GM12878 (cell line): ENCODE measurements at regions not wholly inside any gene's neighbourhood (a gene's known extent, or its start where the extent isn't known, plus 50 kb on each side); places are given as distances from the start of the nearest gene placed in this dataset.

Experiments used
- ATAC-seq: fragments of 200-7000 bp; cut with Tn5 transposase; 3 replicates; pipeline ENCODE4 v1.9.1; 2020; ENCODE audit warnings: mild to moderate bottlenecking, moderate library complexity
- BruUV-seq: library from RNA; stranded (reverse); fragments of 400-500 nt; replicated peaks from 2 replicates; lab custom pipeline; 2021; lab: Mats Ljungman, UMichigan
- CTCF ChIA-PET: fragments of 300-600 bp; sonication (Branson Sonifier 250); formaldehyde crosslinking; extraction: SDS; loops from one replicate; lab custom pipeline; 2021; ENCODE audit warnings: inconsistent platforms; lab: Yijun Ruan, JAX
- POLR2A ChIA-PET: fragments of 350-600 bp; formaldehyde crosslinking; extraction: SDS; loops from one replicate; lab custom pipeline; 2021; ENCODE audit warnings: inconsistent platforms; lab: Charles Lee
- RAD21 ChIA-PET: fragments of 300-600 bp; sonication (Branson Sonifier 250); formaldehyde crosslinking; loops from one replicate; lab custom pipeline; 2023; ENCODE audit warnings: antibody characterized with exemption; ENCODE audit not compliant: unreplicated experiment; lab: Charles Lee
- SMC1A ChIA-PET: fragments of 300-600 bp; sonication (Branson Sonifier 250); formaldehyde crosslinking; loops from one replicate; lab custom pipeline; 2023; ENCODE audit not compliant: unreplicated experiment, uncharacterized antibody; lab: Charles Lee
- DNase-seq: peaks from one replicate; pipeline ENCODE4 v3.0.0-alpha.2; 2011; ENCODE audit warnings: low read depth, low spot score
- FAIRE-seq: peaks from 3 replicates; lab custom pipeline; 2011; peaks lifted over from hg19 to GRCh38; lab: Jason Lieb, UNC
- H2AFZ ChIP-seq: 2 replicates; pipeline ENCODE4 v1.6.0; 2011; ENCODE audit warnings: low read depth, low read length, control low read depth; ENCODE audit not compliant: control insufficient read depth
- H3K27ac ChIP-seq: 2 replicates; pipeline ENCODE4 v1.5.1; 2011; ENCODE audit warnings: control low read depth; ENCODE audit not compliant: control insufficient read depth, insufficient read depth
- H3K27me3 ChIP-seq, 2 experiments: replicated peaks in 1 of 2; 2 replicates each; pipeline versions ENCODE4 v1.6.0 to v1.6.1; 2011; ENCODE audit warnings: low read length in 1 of 2; ENCODE audit not compliant: control insufficient read depth in 2 of 2, insufficient read depth in 2 of 2
- H3K36me3 ChIP-seq, 2 experiments: 2 replicates each; pipeline ENCODE4 v1.5.1; 2011; ENCODE audit warnings: low read length in 1 of 2; ENCODE audit not compliant: control insufficient read depth in 2 of 2, insufficient read depth in 2 of 2
- H3K4me1 ChIP-seq: 2 replicates; pipeline ENCODE4 v1.6.1; 2011; ENCODE audit warnings: mild to moderate bottlenecking, low read length, moderate library complexity, mixed read lengths; ENCODE audit not compliant: control insufficient read depth, insufficient read depth
- H3K4me2 ChIP-seq: 2 replicates; pipeline ENCODE4 v1.6.0; 2011; ENCODE audit warnings: control low read depth; ENCODE audit not compliant: control insufficient read depth, insufficient read depth
- H3K4me3 ChIP-seq: fragments of 200-600 bp; sonication (generic); 2 replicates; pipeline ENCODE4 v1.5.1; 2016
- H3K79me2 ChIP-seq: 2 replicates; pipeline ENCODE4 v1.6.0; 2011; ENCODE audit warnings: low read length; ENCODE audit not compliant: control insufficient read depth, insufficient read depth
- H3K9ac ChIP-seq: 2 replicates; pipeline ENCODE4 v1.8.0; 2011; ENCODE audit warnings: low read length, control low read depth, mixed read lengths; ENCODE audit not compliant: control insufficient read depth, insufficient read depth
- H3K9me3 ChIP-seq: replicated peaks from 3 replicates; pipeline ENCODE4 v1.5.1; 2011; ENCODE audit warnings: mild to moderate bottlenecking, low read length; ENCODE audit not compliant: control insufficient read depth, insufficient read depth
- H4K20me1 ChIP-seq: 2 replicates; pipeline ENCODE4 v1.6.0; 2011; ENCODE audit not compliant: control insufficient read depth, insufficient read depth
- CBX5 ChIP-seq: sonication (generic); IDR thresholded peaks from 2 replicates; pipeline ENCODE4 v1.6.1; 2016; ENCODE audit warnings: low read depth, moderate library complexity, mild to moderate bottlenecking, inconsistent platforms
- CHD1 ChIP-seq: IDR thresholded peaks from 2 replicates; pipeline ENCODE4 v1.6.1; 2012; ENCODE audit warnings: low read depth, low read length, improper control_type of control experiment
- EED ChIP-seq: sonication (generic); IDR thresholded peaks from 2 replicates; pipeline ENCODE4 v1.6.1; 2016; ENCODE audit warnings: antibody characterized with exemption, low read depth
- IRF4 ChIP-seq: IDR thresholded peaks from 2 replicates; pipeline ENCODE4 v1.6.1; 2011; ENCODE audit warnings: low read depth, low read length
- JUNB ChIP-seq: IDR thresholded peaks from 2 replicates; pipeline ENCODE4 v1.6.1; 2016; ENCODE audit warnings: antibody characterized with exemption, mild to moderate bottlenecking
- NFYB ChIP-seq: IDR thresholded peaks from 2 replicates; pipeline ENCODE4 v1.6.1; 2011; ENCODE audit warnings: low read depth, mild to moderate bottlenecking, low read length, improper control_type of control experiment, moderate library complexity; ENCODE audit not compliant: insufficient read depth
- PAX8 ChIP-seq: fragments of 450-650 bp; IDR thresholded peaks from 2 replicates; pipeline ENCODE4 v1.6.1; 2017; ENCODE audit warnings: mild to moderate bottlenecking, moderate library complexity
- POLR2AphosphoS2 ChIP-seq: IDR thresholded peaks from 2 replicates; pipeline ENCODE4 v1.6.1; 2011; ENCODE audit warnings: low read depth, mild to moderate bottlenecking, low read length, improper control_type of control experiment, moderate library complexity
- WGBS: methylation state at CpG from one replicate; pipeline ENCODE4 v1.1.6; 2016; ENCODE audit warnings: low lambda C conversion rate; ENCODE audit not compliant: insufficient replicate concordance, insufficient coverage; ENCODE audit errors: missing lambda C conversion rate; 5-methylcytosine and 5-hydroxymethylcytosine counted together
- in situ Hi-C: fragments of 300-500 bp; cut with MboI; formaldehyde crosslinking; loops from 9 replicates; pipeline ENCODE4 v1.14.3; 2018; ENCODE audit warnings: mixed read lengths
- intact Hi-C: fragments of 100-400 bp; cut with micrococcal nuclease; formaldehyde crosslinking; loops from one replicate; pipeline ENCODE4 v1.14.2; 2022; ENCODE audit not compliant: unreplicated experiment
- TF ChIP-seq, protein P1 (sequence below): fragments of 450-650 bp; IDR thresholded peaks from 2 replicates; pipeline ENCODE4 v1.6.1; 2017; ENCODE audit warnings: mild to moderate bottlenecking, moderate library complexity
- TF ChIP-seq, protein P2 (sequence below): fragments of 150-350 bp; IDR thresholded peaks from 2 replicates; pipeline ENCODE4 v1.6.1; 2014; ENCODE audit warnings: mild to moderate bottlenecking, low read depth, low read length
- TF ChIP-seq, protein P3 (sequence below): IDR thresholded peaks from 2 replicates; pipeline ENCODE4 v1.6.1; 2011; ENCODE audit warnings: borderline replicate concordance, low read depth, mild to moderate bottlenecking, moderate library complexity, mixed read lengths, low read length; ENCODE audit not compliant: insufficient read depth; ENCODE audit errors: extremely low read length

DNA sequence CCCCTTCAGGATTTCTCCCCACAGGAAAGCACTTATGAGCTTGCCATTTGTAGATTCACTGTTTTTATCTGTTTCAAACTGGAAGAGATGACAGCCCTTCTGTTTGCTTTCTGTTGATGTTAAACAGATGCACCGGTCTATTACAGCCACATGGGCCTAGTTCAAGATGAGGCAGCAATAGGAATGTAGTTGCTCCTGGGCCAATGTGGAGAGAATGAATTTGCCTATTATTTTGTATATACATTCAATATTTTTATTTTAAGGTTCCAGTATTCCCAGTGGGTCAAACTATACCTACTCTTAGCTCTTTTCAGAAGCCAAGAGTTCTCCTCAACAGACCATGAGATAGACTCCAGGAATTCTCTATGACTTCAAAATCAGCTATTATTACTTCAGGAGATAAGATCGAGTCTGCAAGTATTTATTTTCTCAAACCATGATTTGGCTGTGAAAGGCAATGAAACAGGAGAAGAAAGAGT, 461.6 kb downstream of the RASEF start:
- in situ Hi-C loops: no loop called here
- ATAC-seq: no peak
- intact Hi-C loops: no loop called here
- CTCF ChIA-PET: interaction anchor here (0.6 kb wide), 2 partner anchors 50 to 705 kb away, joined by 3 read pairs; no protein-coding TSS in a partner anchor
- Histone ChIP-seq H3K9me3 (no peaks in the 10 kb centered on the region), H2AFZ (no peak overlapping the region), H3K9ac (no peak overlapping the region), H3K4me2 (no peak overlapping the region), H3K4me1 (no peaks in the 10 kb centered on the region), H3K4me3 (no peak overlapping the region), H4K20me1 (no peaks in the 10 kb centered on the region), H3K27me3 (no peaks in the 10 kb centered on the region), H3K27ac (no peak overlapping the region), H3K36me3 (no peaks in the 10 kb centered on the region), H3K79me2 (no peaks in the 10 kb centered on the region)
- WGBS: 15% methylated on average over 2 of the region's 2 CpGs
- RAD21 ChIA-PET: no interaction called here
- no peak for FAIRE-seq
- no peak for TF ChIP-seq IRF4
- no peak for TF ChIP-seq EED
- no peak for TF ChIP-seq POLR2AphosphoS2
- TF ChIP-seq, protein P1, sequence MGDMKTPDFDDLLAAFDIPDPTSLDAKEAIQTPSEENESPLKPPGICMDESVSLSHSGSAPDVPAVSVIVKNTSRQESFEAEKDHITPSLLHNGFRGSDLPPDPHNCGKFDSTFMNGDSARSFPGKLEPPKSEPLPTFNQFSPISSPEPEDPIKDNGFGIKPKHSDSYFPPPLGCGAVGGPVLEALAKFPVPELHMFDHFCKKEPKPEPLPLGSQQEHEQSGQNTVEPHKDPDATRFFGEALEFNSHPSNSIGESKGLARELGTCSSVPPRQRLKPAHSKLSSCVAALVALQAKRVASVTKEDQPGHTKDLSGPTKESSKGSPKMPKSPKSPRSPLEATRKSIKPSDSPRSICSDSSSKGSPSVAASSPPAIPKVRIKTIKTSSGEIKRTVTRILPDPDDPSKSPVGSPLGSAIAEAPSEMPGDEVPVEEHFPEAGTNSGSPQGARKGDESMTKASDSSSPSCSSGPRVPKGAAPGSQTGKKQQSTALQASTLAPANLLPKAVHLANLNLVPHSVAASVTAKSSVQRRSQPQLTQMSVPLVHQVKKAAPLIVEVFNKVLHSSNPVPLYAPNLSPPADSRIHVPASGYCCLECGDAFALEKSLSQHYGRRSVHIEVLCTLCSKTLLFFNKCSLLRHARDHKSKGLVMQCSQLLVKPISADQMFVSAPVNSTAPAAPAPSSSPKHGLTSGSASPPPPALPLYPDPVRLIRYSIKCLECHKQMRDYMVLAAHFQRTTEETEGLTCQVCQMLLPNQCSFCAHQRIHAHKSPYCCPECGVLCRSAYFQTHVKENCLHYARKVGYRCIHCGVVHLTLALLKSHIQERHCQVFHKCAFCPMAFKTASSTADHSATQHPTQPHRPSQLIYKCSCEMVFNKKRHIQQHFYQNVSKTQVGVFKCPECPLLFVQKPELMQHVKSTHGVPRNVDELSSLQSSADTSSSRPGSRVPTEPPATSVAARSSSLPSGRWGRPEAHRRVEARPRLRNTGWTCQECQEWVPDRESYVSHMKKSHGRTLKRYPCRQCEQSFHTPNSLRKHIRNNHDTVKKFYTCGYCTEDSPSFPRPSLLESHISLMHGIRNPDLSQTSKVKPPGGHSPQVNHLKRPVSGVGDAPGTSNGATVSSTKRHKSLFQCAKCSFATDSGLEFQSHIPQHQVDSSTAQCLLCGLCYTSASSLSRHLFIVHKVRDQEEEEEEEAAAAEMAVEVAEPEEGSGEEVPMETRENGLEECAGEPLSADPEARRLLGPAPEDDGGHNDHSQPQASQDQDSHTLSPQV: no peak
- TF ChIP-seq PAX8: no peak
- TF ChIP-seq, protein P2, sequence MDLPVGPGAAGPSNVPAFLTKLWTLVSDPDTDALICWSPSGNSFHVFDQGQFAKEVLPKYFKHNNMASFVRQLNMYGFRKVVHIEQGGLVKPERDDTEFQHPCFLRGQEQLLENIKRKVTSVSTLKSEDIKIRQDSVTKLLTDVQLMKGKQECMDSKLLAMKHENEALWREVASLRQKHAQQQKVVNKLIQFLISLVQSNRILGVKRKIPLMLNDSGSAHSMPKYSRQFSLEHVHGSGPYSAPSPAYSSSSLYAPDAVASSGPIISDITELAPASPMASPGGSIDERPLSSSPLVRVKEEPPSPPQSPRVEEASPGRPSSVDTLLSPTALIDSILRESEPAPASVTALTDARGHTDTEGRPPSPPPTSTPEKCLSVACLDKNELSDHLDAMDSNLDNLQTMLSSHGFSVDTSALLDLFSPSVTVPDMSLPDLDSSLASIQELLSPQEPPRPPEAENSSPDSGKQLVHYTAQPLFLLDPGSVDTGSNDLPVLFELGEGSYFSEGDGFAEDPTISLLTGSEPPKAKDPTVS: no peak
- TF ChIP-seq JUNB: no peak
- TF ChIP-seq, protein P3, sequence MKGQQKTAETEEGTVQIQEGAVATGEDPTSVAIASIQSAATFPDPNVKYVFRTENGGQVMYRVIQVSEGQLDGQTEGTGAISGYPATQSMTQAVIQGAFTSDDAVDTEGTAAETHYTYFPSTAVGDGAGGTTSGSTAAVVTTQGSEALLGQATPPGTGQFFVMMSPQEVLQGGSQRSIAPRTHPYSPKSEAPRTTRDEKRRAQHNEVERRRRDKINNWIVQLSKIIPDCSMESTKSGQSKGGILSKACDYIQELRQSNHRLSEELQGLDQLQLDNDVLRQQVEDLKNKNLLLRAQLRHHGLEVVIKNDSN: no peak
- no peak for TF ChIP-seq CHD1
- no peak for TF ChIP-seq NFYB
- TF ChIP-seq CBX5: no peak
- SMC1A ChIA-PET: interaction anchor here (0.9 kb wide), 1 partner anchor 9 kb away, joined by 3 read pairs; no protein-coding TSS in a partner anchor
- DNase-seq: no peak
- no TSS peak for BruUV-seq
- POLR2A ChIA-PET: no interaction called here
